Hepatocyte (in vitro differentiated cells): ENCODE measurements at regions not wholly inside any gene's neighbourhood (a gene's known extent, or its start where the extent isn't known, plus 50 kb on each side); places are given as distances from the start of the nearest gene placed in this dataset.

ENCODE experiments used
- CTCF ChIP-seq: fragments of 200-600 bp; sonication (generic); IDR thresholded peaks from 2 replicates; pipeline ENCODE4 v1.5.1; 2016; ENCODE audit warnings: antibody characterized with exemption, mild to moderate bottlenecking; ENCODE audit not compliant: poor library complexity
- EZH2 ChIP-seq: fragments of 200-600 bp; sonication (generic); IDR thresholded peaks from 2 replicates; pipeline ENCODE4 v1.6.1; 2016; ENCODE audit warnings: antibody characterized with exemption, mild to moderate bottlenecking, borderline replicate concordance

GRCh38 chr2:188016917-188017316 is 274.8 kb upstream of the GULP1 start:
- TF ChIP-seq CTCF (no peak), EZH2 (no peak)
